Spleen (tissue), 7 donors: ENCODE measurements at regions not wholly inside any gene's neighbourhood (a gene's known extent, or its start where the extent isn't known, plus 50 kb on each side); places are given as distances from the start of the nearest gene placed in this dataset.

Experiments
- POLR2A ChIP-seq, 3 donors: fragments of 450-650 bp; IDR thresholded peaks; one replicate each; pipeline ENCODE4 v1.5.1; 2017; ENCODE audit warnings: antibody characterized with exemption in 3 of 3, mild to moderate bottlenecking in 1 of 3
- TF ChIP-seq, protein P1 (sequence below), 11 experiments: fragments of 200-600 bp in 7 of 11; fragments of 450-650 bp in 4 of 11; sonication (generic) in 4 of 11; IDR thresholded peaks in 8 of 11; conservative IDR thresholded peaks in 3 of 11; 1 replicate in 7 of 11; 2 replicates in 4 of 11; pipeline versions ENCODE4 v1.4.0 to v1.8.0; 2016 to 2021; ENCODE audit warnings: antibody characterized with exemption in 11 of 11, inconsistent platforms in 4 of 11, mild to moderate bottlenecking in 1 of 11
- donor health status: DM: no; HTN: no; CAD: no; lungs with moderate emphysema.
- donor health status: DM: no; HTN: no; CAD: no.
- donor health status: DM: no; HTN: no; CAD: no.

DNA sequence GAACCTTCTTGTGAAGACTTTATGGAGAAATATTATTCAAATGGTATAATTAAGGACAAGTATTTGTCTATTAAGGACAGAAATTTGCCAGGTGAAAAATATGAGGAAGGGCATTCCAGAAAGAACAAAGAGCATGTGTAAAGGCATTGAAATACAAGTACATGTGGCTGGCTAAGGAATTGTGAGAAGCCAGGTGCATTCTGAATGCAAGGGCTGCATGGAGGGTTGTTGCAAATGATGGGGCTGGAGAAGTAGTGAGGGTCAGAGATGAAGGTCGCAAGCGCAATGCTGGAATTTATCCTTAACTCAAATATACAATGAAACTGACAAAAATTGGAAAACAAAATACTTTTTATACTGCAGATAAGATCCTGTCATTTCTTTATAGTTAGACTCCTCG lies 437.7 kb downstream of the ADAMTS20 start:
- TF ChIP-seq, protein P1, sequence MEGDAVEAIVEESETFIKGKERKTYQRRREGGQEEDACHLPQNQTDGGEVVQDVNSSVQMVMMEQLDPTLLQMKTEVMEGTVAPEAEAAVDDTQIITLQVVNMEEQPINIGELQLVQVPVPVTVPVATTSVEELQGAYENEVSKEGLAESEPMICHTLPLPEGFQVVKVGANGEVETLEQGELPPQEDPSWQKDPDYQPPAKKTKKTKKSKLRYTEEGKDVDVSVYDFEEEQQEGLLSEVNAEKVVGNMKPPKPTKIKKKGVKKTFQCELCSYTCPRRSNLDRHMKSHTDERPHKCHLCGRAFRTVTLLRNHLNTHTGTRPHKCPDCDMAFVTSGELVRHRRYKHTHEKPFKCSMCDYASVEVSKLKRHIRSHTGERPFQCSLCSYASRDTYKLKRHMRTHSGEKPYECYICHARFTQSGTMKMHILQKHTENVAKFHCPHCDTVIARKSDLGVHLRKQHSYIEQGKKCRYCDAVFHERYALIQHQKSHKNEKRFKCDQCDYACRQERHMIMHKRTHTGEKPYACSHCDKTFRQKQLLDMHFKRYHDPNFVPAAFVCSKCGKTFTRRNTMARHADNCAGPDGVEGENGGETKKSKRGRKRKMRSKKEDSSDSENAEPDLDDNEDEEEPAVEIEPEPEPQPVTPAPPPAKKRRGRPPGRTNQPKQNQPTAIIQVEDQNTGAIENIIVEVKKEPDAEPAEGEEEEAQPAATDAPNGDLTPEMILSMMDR (IDR thresholded peaks at IDR 0.05 in 8 of 11, conservative IDR thresholded peaks at IDR 0.05 in 3 of 11), result no peak
- TF ChIP-seq POLR2A (IDR thresholded peaks at IDR 0.05), result no peak
